SK-N-SH (cell line): ENCODE measurements at regions not wholly inside any gene's neighbourhood (a gene's known extent, or its start where the extent isn't known, plus 50 kb on each side); places are given as distances from the start of the nearest gene placed in this dataset.

Experiments used
- CTCF ChIA-PET: fragments of 300-600, 350-600 bp; formaldehyde crosslinking; extraction: SDS; loops from one replicate; lab custom pipeline; 2021; lab: Yijun Ruan, JAX
- POLR2A ChIA-PET: fragments of 350-600 bp; sonication (Branson Sonifier 250); formaldehyde crosslinking; extraction: SDS; loops from one replicate; lab custom pipeline; 2020; ENCODE audit warnings: antibody characterized with exemption, inconsistent platforms; lab: Yijun Ruan, JAX
- DNase-seq: peaks from one replicate; pipeline ENCODE4 v3.0.0; 2012
- H2AFZ ChIP-seq: fragments of 200-600 bp; sonication (generic); 2 replicates; pipeline ENCODE4 v1.8.1; 2016; ENCODE audit warnings: antibody characterized with exemption, mild to moderate bottlenecking, low read depth
- H3F3A ChIP-seq: fragments of 200-600 bp; sonication (generic); replicated peaks from 2 replicates; pipeline ENCODE3; 2016; ENCODE audit warnings: antibody characterized with exemption, mild to moderate bottlenecking; ENCODE audit not compliant: insufficient read depth
- H3K27ac ChIP-seq, 2 experiments: fragments of 200-500 bp in 1 of 2; fragments of 200-600 bp in 1 of 2; sonication (Bioruptor generic) in 1 of 2; sonication (generic), shearing (Covaris generic) in 1 of 2; 2 replicates each; pipeline versions ENCODE4 v1.5.1 to v1.6.1; 2014 to 2016; ENCODE audit warnings: low read depth in 2 of 2, inconsistent platforms in 1 of 2, low read length in 1 of 2, mild to moderate bottlenecking in 1 of 2, mixed read lengths in 1 of 2
- H3K27me3 ChIP-seq: fragments of 200-600 bp; sonication (generic), shearing (Covaris generic); 2 replicates; pipeline ENCODE4 v1.6.1; 2016; ENCODE audit warnings: mixed run types; ENCODE audit not compliant: insufficient read depth
- H3K36me3 ChIP-seq, 2 experiments: fragments of 200-500 bp in 1 of 2; fragments of 200-600 bp in 1 of 2; sonication (Bioruptor generic) in 1 of 2; sonication (generic) in 1 of 2; replicated peaks in 1 of 2; 2 replicates each; pipeline versions ENCODE3 to v1.5.1; 2014 to 2016; ENCODE audit warnings: low read length in 1 of 2, mild to moderate bottlenecking in 1 of 2; ENCODE audit not compliant: insufficient read depth in 2 of 2, control insufficient read depth in 1 of 2
- H3K4me1 ChIP-seq, 2 experiments: fragments of 200-500 bp in 1 of 2; fragments of 200-600 bp in 1 of 2; sonication (Bioruptor generic) in 1 of 2; sonication (generic), shearing (Covaris generic) in 1 of 2; 2 replicates each; pipeline versions ENCODE4 v1.5.1 to v1.6.1; 2014 to 2016; ENCODE audit warnings: low read depth in 1 of 2, low read length in 1 of 2, mixed run types in 1 of 2; ENCODE audit not compliant: insufficient read depth in 2 of 2, control insufficient read depth in 1 of 2
- H3K4me2 ChIP-seq: fragments of 200-600 bp; sonication (generic), shearing (Covaris generic); 2 replicates; pipeline ENCODE4 v1.6.1; 2017; ENCODE audit warnings: mixed run types
- H3K4me3 ChIP-seq, 2 experiments: fragments of 200-500 bp in 1 of 2; fragments of 200-600 bp in 1 of 2; sonication (Bioruptor generic) in 1 of 2; sonication (generic), shearing (Covaris generic) in 1 of 2; 2 replicates each; pipeline versions ENCODE4 v1.5.1 to v1.8.1; 2014 to 2016; ENCODE audit warnings: low read depth in 2 of 2, inconsistent platforms in 1 of 2, low read length in 1 of 2, mild to moderate bottlenecking in 1 of 2, mixed read lengths in 1 of 2, moderate library complexity in 1 of 2
- H3K79me2 ChIP-seq: fragments of 200-600 bp; sonication (generic); 2 replicates; pipeline ENCODE4 v1.8.1; 2017; ENCODE audit warnings: mild to moderate bottlenecking; ENCODE audit not compliant: insufficient read depth
- H3K9ac ChIP-seq: fragments of 200-600 bp; sonication (generic); 2 replicates; pipeline ENCODE4 v1.6.1; 2017; ENCODE audit warnings: mixed run types
- H3K9me2 ChIP-seq: fragments of 200-600 bp; sonication (generic); 2 replicates; pipeline ENCODE4 v1.6.1; 2017; ENCODE audit warnings: mixed run types
- H3K9me3 ChIP-seq: fragments of 200-600 bp; sonication (generic); 2 replicates; pipeline ENCODE4 v1.6.1; 2017; ENCODE audit warnings: mixed run types, mild to moderate bottlenecking, moderate library complexity
- H4K20me1 ChIP-seq: fragments of 200-600 bp; sonication (generic); 2 replicates; pipeline ENCODE4 v1.6.1; 2017; ENCODE audit warnings: mild to moderate bottlenecking, mixed run types; ENCODE audit not compliant: insufficient read depth
- EP300 ChIP-seq, 2 experiments: IDR thresholded peaks; 2 replicates each; pipeline versions ENCODE4 v1.4.0 to v1.6.1; 2012; ENCODE audit warnings: borderline replicate concordance in 1 of 2, low read depth in 1 of 2, low read length in 1 of 2
- EZH2phosphoT487 ChIP-seq: fragments of 200-600 bp; sonication (generic); IDR thresholded peaks from 2 replicates; pipeline ENCODE4 v1.6.1; 2017; ENCODE audit warnings: low read depth, mixed run types, mild to moderate bottlenecking, antibody characterized with exemption, moderate library complexity, borderline replicate concordance
- FOXM1 ChIP-seq: IDR thresholded peaks from 2 replicates; pipeline ENCODE4 v1.4.0; 2012; ENCODE audit warnings: low read depth, mild to moderate bottlenecking
- GABPA ChIP-seq: IDR thresholded peaks from 2 replicates; pipeline ENCODE4 v1.4.0; 2012; ENCODE audit warnings: low read depth, mild to moderate bottlenecking
- GATA2 ChIP-seq: sonication (generic); formaldehyde crosslinking; IDR thresholded peaks from 2 replicates; pipeline ENCODE4 v1.5.0; 2020; ENCODE audit warnings: mild to moderate bottlenecking, missing genetic modification reagents
- JUND ChIP-seq: IDR thresholded peaks from 2 replicates; pipeline ENCODE4 v1.4.0; 2012
- MEF2A ChIP-seq: IDR thresholded peaks from 2 replicates; pipeline ENCODE4 v1.4.0; 2012; ENCODE audit warnings: low read depth, borderline replicate concordance
- MXI1 ChIP-seq: IDR thresholded peaks from 2 replicates; pipeline ENCODE4 v1.6.1; 2012; ENCODE audit warnings: mild to moderate bottlenecking, low read depth, low read length, improper control_type of control experiment
- NFIC ChIP-seq: IDR thresholded peaks from 2 replicates; pipeline ENCODE4 v1.4.0; 2012; ENCODE audit warnings: borderline replicate concordance
- NRF1 ChIP-seq: IDR thresholded peaks from 2 replicates; pipeline ENCODE4 v1.6.1; 2012; ENCODE audit warnings: low read depth, mild to moderate bottlenecking, low read length
- RFX5 ChIP-seq: IDR thresholded peaks from 2 replicates; pipeline ENCODE4 v1.6.1; 2012; ENCODE audit warnings: mild to moderate bottlenecking, improper control_type of control experiment, low read length
- SMC3 ChIP-seq: IDR thresholded peaks from 2 replicates; pipeline ENCODE4 v1.6.1; 2012; ENCODE audit warnings: low read depth, low read length, improper control_type of control experiment
- TAF1 ChIP-seq: IDR thresholded peaks from 2 replicates; pipeline ENCODE4 v1.6.1; 2012; ENCODE audit warnings: low read depth, mild to moderate bottlenecking, low read length, moderate library complexity, borderline replicate concordance
- YY1 ChIP-seq: IDR thresholded peaks from 2 replicates; pipeline ENCODE4 v1.4.0; 2012; ENCODE audit warnings: low read depth, mild to moderate bottlenecking
- TF ChIP-seq, protein P1 (sequence below): IDR thresholded peaks from 2 replicates; pipeline ENCODE4 v1.6.1; 2012; ENCODE audit warnings: mild to moderate bottlenecking, low read depth, low read length, moderate library complexity
- TF ChIP-seq, protein P2 (sequence below): fragments of 150-350 bp; IDR thresholded peaks from 2 replicates; pipeline ENCODE4 v1.6.1; 2017; ENCODE audit warnings: antibody characterized with exemption, low read length, low read depth, borderline replicate concordance
- TF ChIP-seq, protein P3 (sequence below): IDR thresholded peaks from 2 replicates; pipeline ENCODE4; 2012
- TF ChIP-seq, protein P4 (sequence below): IDR thresholded peaks from 2 replicates; pipeline ENCODE4 v1.4.0; 2012; ENCODE audit warnings: low read depth

DNA sequence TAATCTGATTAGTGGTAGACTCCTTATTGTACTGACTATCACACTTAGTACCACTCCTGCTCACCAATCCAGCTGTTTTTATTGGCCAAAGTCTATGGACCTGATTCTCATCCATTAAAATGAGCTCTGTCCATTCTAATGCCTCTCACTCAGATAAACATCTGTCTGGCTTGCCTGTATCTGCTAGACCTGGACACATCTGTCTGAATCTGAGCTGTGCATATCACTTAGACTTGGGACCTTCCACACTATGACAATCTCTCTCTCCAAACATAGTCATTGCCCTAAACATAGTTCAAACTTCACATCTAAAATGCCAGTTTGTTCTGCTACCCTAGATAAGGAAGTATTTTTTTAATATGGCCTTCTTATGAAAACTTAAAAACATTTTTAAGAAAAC is 92.6 kb downstream of the CENPW start:
- ChIA-PET POLR2A (no interaction called here), CTCF (no interaction called here)
- Histone ChIP-seq H3K4me3 (no peak overlapping the region), H4K20me1 (no peaks in the 10 kb centered on the region), H3K9ac (no peak overlapping the region), H2AFZ (no peak overlapping the region), H3F3A (no peaks in the 10 kb centered on the region), H3K4me1 (no peaks in the 10 kb centered on the region; a peak in 2 of 4 replicates), H3K4me2 (no peak overlapping the region), H3K27me3 (no peaks in the 10 kb centered on the region), H3K9me3 (no peaks in the 10 kb centered on the region), H3K79me2 (no peaks in the 10 kb centered on the region), H3K36me3 (no peaks in the 10 kb centered on the region), H3K9me2 (no peaks in the 10 kb centered on the region), H3K27ac (peak overlapping the region in 1 of 2 experiments; percentile 58; a peak in 1 of 4 replicates)
- TF ChIP-seq GATA2 (CRISPR knock-in tag) (peak; percentile 24), YY1 (no peak), FOXM1 (no peak), SMC3 (no peak), MXI1 (no peak), EP300 (IDR thresholded peaks at IDR 0.05; ENCODE audit: borderline replicate concordance in 1 of 2, low read depth in 1 of 2, low read length in 1 of 2) (0 out of 4 replicates have a peak, but pooled peaks of 1 of the 2 experiments have one; percentile 8)
- TF ChIP-seq, protein P1, sequence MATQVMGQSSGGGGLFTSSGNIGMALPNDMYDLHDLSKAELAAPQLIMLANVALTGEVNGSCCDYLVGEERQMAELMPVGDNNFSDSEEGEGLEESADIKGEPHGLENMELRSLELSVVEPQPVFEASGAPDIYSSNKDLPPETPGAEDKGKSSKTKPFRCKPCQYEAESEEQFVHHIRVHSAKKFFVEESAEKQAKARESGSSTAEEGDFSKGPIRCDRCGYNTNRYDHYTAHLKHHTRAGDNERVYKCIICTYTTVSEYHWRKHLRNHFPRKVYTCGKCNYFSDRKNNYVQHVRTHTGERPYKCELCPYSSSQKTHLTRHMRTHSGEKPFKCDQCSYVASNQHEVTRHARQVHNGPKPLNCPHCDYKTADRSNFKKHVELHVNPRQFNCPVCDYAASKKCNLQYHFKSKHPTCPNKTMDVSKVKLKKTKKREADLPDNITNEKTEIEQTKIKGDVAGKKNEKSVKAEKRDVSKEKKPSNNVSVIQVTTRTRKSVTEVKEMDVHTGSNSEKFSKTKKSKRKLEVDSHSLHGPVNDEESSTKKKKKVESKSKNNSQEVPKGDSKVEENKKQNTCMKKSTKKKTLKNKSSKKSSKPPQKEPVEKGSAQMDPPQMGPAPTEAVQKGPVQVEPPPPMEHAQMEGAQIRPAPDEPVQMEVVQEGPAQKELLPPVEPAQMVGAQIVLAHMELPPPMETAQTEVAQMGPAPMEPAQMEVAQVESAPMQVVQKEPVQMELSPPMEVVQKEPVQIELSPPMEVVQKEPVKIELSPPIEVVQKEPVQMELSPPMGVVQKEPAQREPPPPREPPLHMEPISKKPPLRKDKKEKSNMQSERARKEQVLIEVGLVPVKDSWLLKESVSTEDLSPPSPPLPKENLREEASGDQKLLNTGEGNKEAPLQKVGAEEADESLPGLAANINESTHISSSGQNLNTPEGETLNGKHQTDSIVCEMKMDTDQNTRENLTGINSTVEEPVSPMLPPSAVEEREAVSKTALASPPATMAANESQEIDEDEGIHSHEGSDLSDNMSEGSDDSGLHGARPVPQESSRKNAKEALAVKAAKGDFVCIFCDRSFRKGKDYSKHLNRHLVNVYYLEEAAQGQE: no peak
- DNase-seq: peak; percentile 9

DNA sequence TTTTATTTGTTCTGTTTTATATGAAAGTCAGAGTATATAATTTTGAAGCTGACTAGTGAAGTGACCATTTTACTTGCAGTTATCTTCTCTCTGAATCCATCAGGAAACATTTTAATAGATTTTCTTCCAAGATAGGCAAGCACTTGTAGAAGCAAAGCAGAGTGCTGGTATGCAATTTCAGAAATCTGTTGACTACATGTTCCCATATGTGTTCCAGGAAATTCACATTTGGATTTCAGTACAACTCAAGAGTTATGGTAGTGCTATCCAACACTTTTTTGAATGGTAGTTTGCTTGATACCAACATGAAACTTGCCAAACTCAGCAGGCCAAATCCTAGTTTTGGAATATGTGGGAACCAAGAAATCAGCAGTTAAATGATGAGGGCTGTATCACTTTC is 94.0 kb downstream of the CENPW start:
- no peak overlapping the region for H2AFZ ChIP-seq
- H3K4me2 ChIP-seq: no peak overlapping the region
- no peaks in the 10 kb centered on the region for H3K9me3 ChIP-seq
- no peaks in the 10 kb centered on the region for H3K9me2 ChIP-seq
- no peaks in the 10 kb centered on the region for H4K20me1 ChIP-seq
- no peaks in the 10 kb centered on the region for H3K27me3 ChIP-seq
- no peak overlapping the region for H3K4me3 ChIP-seq
- H3K4me1 ChIP-seq: no peaks in the 10 kb centered on the region; a peak in 2 of 4 replicates
- H3F3A ChIP-seq: no peaks in the 10 kb centered on the region
- no peak for DNase-seq
- no peak overlapping the region for H3K9ac ChIP-seq
- H3K27ac ChIP-seq: no peak overlapping the region; a peak in 1 of 4 replicates
- CTCF ChIA-PET: interaction anchor here (0.7 to 1.1 kb wide), 2 partner anchors 10 to 12 kb away, joined by 3 to 4 read pairs; no protein-coding TSS in a partner anchor
- no peaks in the 10 kb centered on the region for H3K79me2 ChIP-seq
- H3K36me3 ChIP-seq: no peaks in the 10 kb centered on the region
- POLR2A ChIA-PET: no interaction called here
- no peak for TF ChIP-seq MEF2A
- TF ChIP-seq NRF1: no peak
- no peak for TF ChIP-seq GABPA
- TF ChIP-seq EP300 (IDR thresholded peaks at IDR 0.05; ENCODE audit: borderline replicate concordance in 1 of 2, low read depth in 1 of 2, low read length in 1 of 2): no peak
- no peak for TF ChIP-seq RFX5
- TF ChIP-seq, protein P2, sequence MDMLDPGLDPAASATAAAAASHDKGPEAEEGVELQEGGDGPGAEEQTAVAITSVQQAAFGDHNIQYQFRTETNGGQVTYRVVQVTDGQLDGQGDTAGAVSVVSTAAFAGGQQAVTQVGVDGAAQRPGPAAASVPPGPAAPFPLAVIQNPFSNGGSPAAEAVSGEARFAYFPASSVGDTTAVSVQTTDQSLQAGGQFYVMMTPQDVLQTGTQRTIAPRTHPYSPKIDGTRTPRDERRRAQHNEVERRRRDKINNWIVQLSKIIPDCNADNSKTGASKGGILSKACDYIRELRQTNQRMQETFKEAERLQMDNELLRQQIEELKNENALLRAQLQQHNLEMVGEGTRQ: no peak
- no peak for TF ChIP-seq JUND
- no peak for TF ChIP-seq YY1
- TF ChIP-seq TAF1: no peak
- TF ChIP-seq, protein P3, sequence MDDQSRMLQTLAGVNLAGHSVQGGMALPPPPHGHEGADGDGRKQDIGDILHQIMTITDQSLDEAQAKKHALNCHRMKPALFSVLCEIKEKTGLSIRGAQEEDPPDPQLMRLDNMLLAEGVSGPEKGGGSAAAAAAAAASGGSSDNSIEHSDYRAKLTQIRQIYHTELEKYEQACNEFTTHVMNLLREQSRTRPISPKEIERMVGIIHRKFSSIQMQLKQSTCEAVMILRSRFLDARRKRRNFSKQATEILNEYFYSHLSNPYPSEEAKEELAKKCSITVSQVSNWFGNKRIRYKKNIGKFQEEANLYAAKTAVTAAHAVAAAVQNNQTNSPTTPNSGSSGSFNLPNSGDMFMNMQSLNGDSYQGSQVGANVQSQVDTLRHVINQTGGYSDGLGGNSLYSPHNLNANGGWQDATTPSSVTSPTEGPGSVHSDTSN: no peak
- no peak for TF ChIP-seq EZH2phosphoT487
- no peak for TF ChIP-seq NFIC
- TF ChIP-seq FOXM1: no peak
- TF ChIP-seq, protein P1: no peak
- TF ChIP-seq, protein P4, sequence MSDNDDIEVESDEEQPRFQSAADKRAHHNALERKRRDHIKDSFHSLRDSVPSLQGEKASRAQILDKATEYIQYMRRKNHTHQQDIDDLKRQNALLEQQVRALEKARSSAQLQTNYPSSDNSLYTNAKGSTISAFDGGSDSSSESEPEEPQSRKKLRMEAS: no peak
